SU-DHL-6 (cell line): ENCODE measurements at regions not wholly inside any gene's neighbourhood (a gene's known extent, or its start where the extent isn't known, plus 50 kb on each side); places are given as distances from the start of the nearest gene placed in this dataset.

ENCODE experiments used
- EZH2phosphoT487 ChIP-seq: fragments of 200-600 bp; sonication (generic), shearing (Covaris generic); conservative IDR thresholded peaks from 2 replicates; pipeline ENCODE4 v1.6.1; 2018; ENCODE audit warnings: mild to moderate bottlenecking, antibody characterized with exemption, low read length, moderate library complexity, mixed read lengths
- TF ChIP-seq, protein P1 (sequence below): fragments of 200-600 bp; sonication (generic); IDR thresholded peaks from one replicate; pipeline ENCODE4 v1.5.1; 2017; ENCODE audit warnings: antibody characterized with exemption, mild to moderate bottlenecking, low read length, moderate library complexity; ENCODE audit not compliant: insufficient read depth, poor library complexity, severe bottlenecking

DNA sequence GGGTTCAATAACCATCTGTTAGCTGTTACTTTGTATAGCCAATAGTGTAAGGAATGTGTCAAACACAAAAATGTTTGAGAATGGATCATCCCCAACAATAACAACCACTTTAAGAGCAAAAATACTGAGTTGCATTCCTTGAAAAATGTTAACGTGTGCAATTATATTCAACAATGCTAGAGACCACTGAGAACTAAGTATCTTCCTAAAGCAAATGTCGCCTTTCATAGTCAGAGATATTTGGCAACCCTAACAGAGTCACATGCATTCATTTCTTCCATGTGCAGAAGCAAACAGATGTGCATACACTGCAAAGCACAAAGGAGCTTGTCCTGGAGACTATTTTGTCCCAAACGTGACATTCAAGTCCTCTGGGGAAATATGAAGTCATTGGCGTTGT lies 448.6 kb downstream of the GJA1 start:
- TF ChIP-seq, protein P1, sequence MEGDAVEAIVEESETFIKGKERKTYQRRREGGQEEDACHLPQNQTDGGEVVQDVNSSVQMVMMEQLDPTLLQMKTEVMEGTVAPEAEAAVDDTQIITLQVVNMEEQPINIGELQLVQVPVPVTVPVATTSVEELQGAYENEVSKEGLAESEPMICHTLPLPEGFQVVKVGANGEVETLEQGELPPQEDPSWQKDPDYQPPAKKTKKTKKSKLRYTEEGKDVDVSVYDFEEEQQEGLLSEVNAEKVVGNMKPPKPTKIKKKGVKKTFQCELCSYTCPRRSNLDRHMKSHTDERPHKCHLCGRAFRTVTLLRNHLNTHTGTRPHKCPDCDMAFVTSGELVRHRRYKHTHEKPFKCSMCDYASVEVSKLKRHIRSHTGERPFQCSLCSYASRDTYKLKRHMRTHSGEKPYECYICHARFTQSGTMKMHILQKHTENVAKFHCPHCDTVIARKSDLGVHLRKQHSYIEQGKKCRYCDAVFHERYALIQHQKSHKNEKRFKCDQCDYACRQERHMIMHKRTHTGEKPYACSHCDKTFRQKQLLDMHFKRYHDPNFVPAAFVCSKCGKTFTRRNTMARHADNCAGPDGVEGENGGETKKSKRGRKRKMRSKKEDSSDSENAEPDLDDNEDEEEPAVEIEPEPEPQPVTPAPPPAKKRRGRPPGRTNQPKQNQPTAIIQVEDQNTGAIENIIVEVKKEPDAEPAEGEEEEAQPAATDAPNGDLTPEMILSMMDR: no peak
- no peak for TF ChIP-seq EZH2phosphoT487
